ENCODE measurements at regions not wholly inside any gene's neighbourhood (a gene's known extent, or its start where the extent isn't known, plus 50 kb on each side); places are given as distances from the start of the nearest gene placed in this dataset.

- no peak for TF ChIP-seq TAF1 (IDR thresholded peaks at IDR 0.05; ENCODE audit: borderline replicate concordance, insufficient read depth, low read length)
- no peak for TF ChIP-seq POLR2AphosphoS5 (IDR thresholded peaks at IDR 0.05; ENCODE audit: low read depth, low read length)
- TF ChIP-seq REST (IDR thresholded peaks at IDR 0.05; ENCODE audit: insufficient read depth in 1 of 2, low read depth in 2 of 2, low read length in 2 of 2), result no peak
- no peak for TF ChIP-seq SIN3A (IDR thresholded peaks at IDR 0.05; ENCODE audit: borderline replicate concordance, insufficient read depth, low read length)
- TF ChIP-seq FOXP2 (optimal IDR thresholded peaks at IDR 0.05; ENCODE audit: borderline replicate concordance, extremely low read depth, extremely low read length, insufficient read depth), result no peak
Observed at GRCh38 chr11:112748713-112749543, 212.3 kb upstream of the NCAM1 start.

- TF ChIP-seq REST (IDR thresholded peaks at IDR 0.05; ENCODE audit: insufficient read depth in 1 of 2, low read depth in 2 of 2, low read length in 2 of 2), result no peak
Observed at GRCh38 chr11:112751329-112751728, 209.9 kb upstream of the NCAM1 start.

- no peak for TF ChIP-seq FOXP2 (optimal IDR thresholded peaks at IDR 0.05; ENCODE audit: borderline replicate concordance, extremely low read depth, extremely low read length, insufficient read depth)
- no peak for TF ChIP-seq POLR2AphosphoS5 (IDR thresholded peaks at IDR 0.05; ENCODE audit: low read depth, low read length)
- TF ChIP-seq REST (IDR thresholded peaks at IDR 0.05; ENCODE audit: insufficient read depth in 1 of 2, low read depth in 2 of 2, low read length in 2 of 2), result no peak
- TF ChIP-seq TAF1 (IDR thresholded peaks at IDR 0.05; ENCODE audit: borderline replicate concordance, insufficient read depth, low read length), result no peak
- no peak for TF ChIP-seq SIN3A (IDR thresholded peaks at IDR 0.05; ENCODE audit: borderline replicate concordance, insufficient read depth, low read length)
Observed at GRCh38 chr11:112751772-112752171, 209.4 kb upstream of the NCAM1 start.

GRCh38 chr11:112752563-112752962 is 208.7 kb upstream of the NCAM1 start:
- TF ChIP-seq TAF1 (IDR thresholded peaks at IDR 0.05; ENCODE audit: borderline replicate concordance, insufficient read depth, low read length) (no peak), POLR2AphosphoS5 (IDR thresholded peaks at IDR 0.05; ENCODE audit: low read depth, low read length) (no peak)

- TF ChIP-seq SIN3A (IDR thresholded peaks at IDR 0.05; ENCODE audit: borderline replicate concordance, insufficient read depth, low read length) (no peak), REST (IDR thresholded peaks at IDR 0.05; ENCODE audit: insufficient read depth in 1 of 2, low read depth in 2 of 2, low read length in 2 of 2) (no peak), FOXP2 (optimal IDR thresholded peaks at IDR 0.05; ENCODE audit: borderline replicate concordance, extremely low read depth, extremely low read length, insufficient read depth) (no peak), TAF1 (IDR thresholded peaks at IDR 0.05; ENCODE audit: borderline replicate concordance, insufficient read depth, low read length) (no peak), POLR2AphosphoS5 (IDR thresholded peaks at IDR 0.05; ENCODE audit: low read depth, low read length) (no peak)
Observed at GRCh38 chr11:112753706-112754105, 207.5 kb upstream of the NCAM1 start.
